GM21786 (cell line): ENCODE measurements at regions not wholly inside any gene's neighbourhood (a gene's known extent, or its start where the extent isn't known, plus 50 kb on each side); places are given as distances from the start of the nearest gene placed in this dataset.

ENCODE experiments used
- ATAC-seq: cut with Tn5 transposase; IDR thresholded peaks from one replicate; pipeline ENCODE4 v1.9.1; 2021; ENCODE audit not compliant: unreplicated experiment

GRCh38 chr13:99617474-99618255, 116.4 kb downstream of the TM9SF2 start:
- ATAC-seq = no peak

GRCh38 chr13:99614465-99614885, 113.2 kb downstream of the TM9SF2 start:
- ATAC-seq = peak; percentile 86
